GM21717 (cell line): ENCODE measurements at regions not wholly inside any gene's neighbourhood (a gene's known extent, or its start where the extent isn't known, plus 50 kb on each side); places are given as distances from the start of the nearest gene placed in this dataset.
"Not testable (repeated sequence)": the region's sequence is repeated elsewhere in the genome, so short reads cannot be mapped to it uniquely, and the experiment has no call there.

ENCODE experiments used
- ATAC-seq: cut with Tn5 transposase; IDR thresholded peaks from one replicate; pipeline ENCODE4 v1.9.1; 2021; ENCODE audit warnings: mild to moderate bottlenecking, moderate library complexity; ENCODE audit not compliant: unreplicated experiment

- ATAC-seq = no peak
These were observed 164.1 kb upstream of the KCNQ5 start for GRCh38 chr6:72457738-72458137.

DNA sequence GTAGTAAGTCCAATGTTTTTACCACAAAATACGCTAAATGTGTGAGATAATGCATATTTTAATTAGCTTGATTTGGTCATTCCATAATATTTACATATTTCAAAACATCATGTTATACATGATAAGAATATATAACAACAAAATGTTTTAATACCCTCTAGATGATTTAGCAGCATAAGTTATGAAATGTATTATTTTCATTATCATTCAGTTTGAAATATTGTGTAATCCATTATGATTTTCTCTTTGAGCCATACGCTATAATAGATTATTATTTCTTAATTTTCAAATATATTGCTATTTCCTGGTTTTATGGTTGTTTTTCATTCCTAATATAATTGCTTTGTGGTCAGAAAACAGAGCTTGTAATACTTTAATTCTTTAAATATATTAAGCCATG, 163.3 kb upstream of the KCNQ5 start:
- no peak for ATAC-seq

- ATAC-seq = no peak
These were observed 160.7 kb upstream of the KCNQ5 start for GRCh38 chr6:72461144-72461543.

GRCh38 chr6:72464246-72464645, 157.6 kb upstream of the KCNQ5 start:
- no peak for ATAC-seq

DNA sequence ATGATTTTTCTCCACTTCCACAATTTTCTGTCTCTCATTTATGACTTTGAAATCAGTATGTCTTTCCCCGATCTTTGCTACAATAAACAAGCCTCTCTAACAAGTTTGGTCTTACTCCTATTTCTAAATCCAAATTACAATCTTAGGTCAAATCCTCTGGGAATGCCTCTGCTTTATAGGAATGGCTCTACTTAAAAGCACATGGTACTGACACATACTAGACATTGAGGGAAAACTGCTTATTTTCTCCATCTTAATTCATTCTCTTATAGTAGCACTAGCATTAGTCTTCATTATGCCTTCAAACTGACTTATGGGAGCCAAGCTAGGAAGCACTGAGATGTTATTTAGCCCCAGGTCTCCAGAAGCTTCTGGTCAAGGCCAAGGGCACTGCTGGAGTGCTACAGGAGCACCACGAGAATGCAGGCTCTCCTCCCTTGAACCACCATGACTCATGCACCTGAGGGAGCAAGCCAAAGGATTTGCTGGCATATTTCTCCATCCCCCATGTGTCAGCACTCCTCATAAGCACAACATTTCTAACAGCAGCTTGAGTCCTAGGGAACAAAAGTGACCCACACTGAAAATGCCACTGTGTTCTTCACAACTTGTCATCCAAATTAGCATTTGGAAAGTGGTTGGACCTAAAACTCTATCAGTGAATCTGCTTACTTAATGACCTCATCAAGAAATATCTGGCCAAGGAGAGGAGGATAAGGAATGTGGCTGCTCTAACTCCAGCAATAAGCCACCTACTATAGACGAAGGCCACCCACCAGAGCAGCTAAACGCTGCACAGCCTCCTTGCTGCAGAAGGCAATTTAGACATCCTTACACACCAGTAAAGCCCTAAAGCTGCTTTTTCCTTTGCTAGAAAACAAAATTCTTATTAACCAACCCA, 156.8 kb upstream of the KCNQ5 start:
- no peak for ATAC-seq

- ATAC-seq = no peak
These were observed 155.4 kb upstream of the KCNQ5 start for GRCh38 chr6:72466471-72466870.

- ATAC-seq = no peak
These were observed 154.8 kb upstream of the KCNQ5 start for GRCh38 chr6:72466971-72467566.

- ATAC-seq = not testable (repeated sequence)
These were observed 152.4 kb upstream of the KCNQ5 start for GRCh38 chr6:72469406-72469983.

- no peak for ATAC-seq
These were observed 145.8 kb upstream of the KCNQ5 start for GRCh38 chr6:72476051-72476450.

DNA sequence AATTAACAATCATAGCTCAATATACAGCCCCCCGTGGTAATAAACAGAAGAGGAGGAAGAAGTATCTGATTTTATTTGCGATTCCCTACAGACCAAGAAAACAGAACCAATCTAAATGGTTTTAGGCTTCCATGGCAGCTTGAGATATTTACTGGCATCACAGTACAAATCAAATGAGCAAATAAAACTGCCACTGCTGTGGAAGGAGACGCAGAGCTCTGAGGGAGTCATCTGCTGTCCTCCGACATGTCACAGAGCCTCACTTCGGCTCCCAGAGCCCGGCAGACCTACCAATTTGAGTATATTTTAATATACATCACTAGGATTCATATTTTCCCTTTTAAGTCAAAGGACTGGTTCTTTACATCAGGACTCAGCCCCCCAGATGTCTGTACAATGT, 145.2 kb upstream of the KCNQ5 start:
- no peak for ATAC-seq

- ATAC-seq = no peak
These were observed 126.4 kb upstream of the KCNQ5 start for GRCh38 chr6:72495441-72495840.

GRCh38 chr6:72497186-72497585, 124.7 kb upstream of the KCNQ5 start:
- no peak for ATAC-seq

GRCh38 chr6:72500669-72501068, 121.2 kb upstream of the KCNQ5 start:
- no peak for ATAC-seq

DNA sequence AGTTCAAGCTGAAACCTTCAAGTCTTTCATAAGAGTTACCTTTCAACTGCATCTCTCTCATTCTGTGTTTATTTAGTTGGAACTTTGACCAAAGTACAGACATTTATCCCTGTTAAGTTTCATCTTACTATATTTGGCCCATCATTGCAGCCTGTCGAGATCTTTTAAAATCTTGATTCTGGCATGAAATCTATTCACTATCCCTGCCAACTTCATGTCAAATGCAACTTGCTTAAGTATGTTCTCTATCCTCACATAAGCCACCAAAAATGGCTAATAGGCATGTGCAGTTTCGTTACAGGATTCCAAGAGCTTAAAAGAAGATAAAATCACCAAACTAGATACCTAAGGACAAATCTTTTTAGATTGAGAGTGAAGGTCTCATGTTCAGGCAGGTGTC, 117.5 kb upstream of the KCNQ5 start:
- ATAC-seq = no peak

DNA sequence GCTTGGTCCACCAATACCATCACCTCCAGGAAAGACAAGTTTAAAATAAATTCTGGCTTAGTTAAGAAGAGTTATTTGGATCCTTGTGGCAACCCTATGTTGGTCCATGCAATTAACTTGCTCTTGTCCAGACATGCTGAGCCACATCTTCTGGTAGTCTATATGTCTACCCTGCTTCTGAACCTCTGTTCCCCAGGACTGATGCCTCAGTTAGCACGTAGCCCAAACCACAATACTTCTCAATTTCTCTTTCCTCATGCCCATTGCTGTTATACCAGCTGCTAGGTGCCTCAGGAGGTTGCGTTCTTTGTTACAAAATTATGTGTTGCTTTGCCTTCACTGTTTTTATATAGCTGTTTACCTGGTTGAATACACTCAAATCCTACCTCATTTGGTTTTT, 116.4 kb upstream of the KCNQ5 start:
- no peak for ATAC-seq

DNA sequence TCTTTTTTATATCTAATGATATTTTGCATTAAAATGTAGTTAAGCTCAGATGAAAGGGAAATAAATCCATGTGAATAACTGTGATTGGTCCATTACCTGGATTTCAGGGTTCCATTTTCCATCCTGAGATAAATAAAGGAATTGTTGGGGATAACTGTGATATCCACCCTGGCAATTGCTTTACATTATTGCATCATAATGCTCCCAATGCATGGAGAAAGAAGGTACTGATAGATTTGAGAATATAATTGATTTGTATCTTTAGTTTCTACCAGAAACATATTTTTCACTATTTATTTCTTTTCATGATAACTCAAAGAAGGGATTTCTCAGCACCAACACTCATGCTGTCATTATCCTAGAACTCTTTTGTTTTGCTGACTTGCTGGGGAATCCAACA, 102.0 kb upstream of the KCNQ5 start:
- no peak for ATAC-seq

DNA sequence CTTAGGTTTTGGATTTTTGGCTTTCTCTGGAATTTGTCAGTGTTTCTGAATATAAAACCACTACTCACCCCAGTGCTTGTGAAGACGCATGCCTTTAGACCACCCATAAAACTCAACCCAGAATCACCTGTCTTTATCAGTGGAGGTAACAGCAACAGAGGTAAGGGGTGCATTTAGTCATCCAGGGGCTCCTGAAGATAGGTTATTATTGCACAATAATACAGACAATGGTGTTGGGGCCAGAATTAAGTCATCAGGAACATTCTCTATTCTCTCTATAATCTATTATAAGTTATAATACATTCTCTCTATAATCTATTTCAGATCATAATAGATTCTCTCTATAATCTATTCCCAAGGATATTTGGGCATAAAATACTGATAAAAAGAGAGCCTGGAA, 100.2 kb upstream of the KCNQ5 start:
- no peak for ATAC-seq

- ATAC-seq = peak; percentile 53
These were observed 99.1 kb upstream of the KCNQ5 start for GRCh38 chr6:72522735-72523141.

DNA sequence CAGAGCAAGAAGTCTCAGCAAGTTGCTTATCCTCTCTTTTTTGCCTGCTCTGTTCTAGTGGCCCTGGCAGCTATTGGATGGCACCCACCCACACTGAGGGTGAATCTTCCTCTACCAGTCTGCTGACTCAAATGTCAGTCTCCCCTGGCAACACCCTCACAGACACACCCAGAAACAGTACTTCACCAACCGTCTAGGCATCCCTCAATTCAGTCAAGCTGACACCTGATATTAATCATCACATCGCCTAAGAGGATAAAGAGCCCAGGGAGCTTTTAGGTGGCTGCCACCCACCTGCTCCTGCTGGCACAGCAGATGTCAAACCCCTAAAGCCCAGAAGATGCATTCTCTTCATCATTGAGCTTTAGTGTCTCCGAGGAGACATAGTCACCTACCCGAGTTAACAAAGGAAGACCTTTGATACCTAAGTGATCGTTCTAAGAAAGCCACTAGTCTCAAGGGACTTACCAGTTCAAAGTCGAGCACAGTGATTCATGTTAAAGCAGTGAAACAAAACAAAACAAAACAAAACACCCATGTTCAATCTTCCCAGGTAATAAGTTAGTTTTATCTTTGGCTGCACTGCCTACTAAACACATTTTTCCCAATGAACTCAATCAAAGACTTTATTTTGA, 97.7 kb upstream of the KCNQ5 start:
- ATAC-seq = no peak

- no peak for ATAC-seq
These were observed 95.9 kb upstream of the KCNQ5 start for GRCh38 chr6:72525821-72526510.

DNA sequence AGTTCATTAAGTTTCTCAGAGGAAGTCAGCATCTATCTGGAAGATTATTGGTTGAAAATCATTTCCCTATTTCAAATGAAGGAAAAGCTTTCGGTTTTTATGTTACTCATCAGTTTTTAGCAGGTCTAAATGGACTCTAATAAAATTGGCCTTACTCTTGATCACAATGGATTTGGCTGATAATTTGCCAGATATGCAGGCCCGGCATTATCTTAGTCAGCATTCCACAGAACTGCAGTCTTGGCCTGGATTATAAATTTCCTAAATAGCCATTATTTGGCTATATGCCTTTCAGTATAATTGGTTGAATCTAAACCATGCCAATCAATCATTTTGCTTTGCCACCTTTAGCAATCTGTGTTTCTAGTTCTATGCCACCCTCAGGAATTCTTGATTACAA, 91.7 kb upstream of the KCNQ5 start:
- no peak for ATAC-seq
